Gastroesophageal sphincter (tissue), 3 donors: ENCODE measurements at regions not wholly inside any gene's neighbourhood (a gene's known extent, or its start where the extent isn't known, plus 50 kb on each side); places are given as distances from the start of the nearest gene placed in this dataset.
"Not testable (repeated sequence)": the region's sequence is repeated elsewhere in the genome, so short reads cannot be mapped to it uniquely, and the experiment has no call there.

Experiments used
- CTCF ChIP-seq, 4 experiments: fragments of 200-600 bp in 2 of 4; fragments of 450-650 bp in 2 of 4; sonication (generic) in 1 of 4; IDR thresholded peaks; one replicate each; pipeline ENCODE4 v1.5.1; 2017 to 2019; ENCODE audit warnings: antibody characterized with exemption in 4 of 4, mild to moderate bottlenecking in 2 of 4, moderate library complexity in 2 of 4
- EP300 ChIP-seq: sonication (generic); formaldehyde crosslinking; IDR thresholded peaks from one replicate; pipeline ENCODE4 v1.6.1; 2017; ENCODE audit warnings: antibody characterized with exemption, mild to moderate bottlenecking
- POLR2A ChIP-seq, 2 donors: fragments of 450-650 bp; IDR thresholded peaks; one replicate each; pipeline ENCODE4 v1.6.1; 2017; ENCODE audit warnings: antibody characterized with exemption in 2 of 2, mild to moderate bottlenecking in 2 of 2, moderate library complexity in 1 of 2

DNA sequence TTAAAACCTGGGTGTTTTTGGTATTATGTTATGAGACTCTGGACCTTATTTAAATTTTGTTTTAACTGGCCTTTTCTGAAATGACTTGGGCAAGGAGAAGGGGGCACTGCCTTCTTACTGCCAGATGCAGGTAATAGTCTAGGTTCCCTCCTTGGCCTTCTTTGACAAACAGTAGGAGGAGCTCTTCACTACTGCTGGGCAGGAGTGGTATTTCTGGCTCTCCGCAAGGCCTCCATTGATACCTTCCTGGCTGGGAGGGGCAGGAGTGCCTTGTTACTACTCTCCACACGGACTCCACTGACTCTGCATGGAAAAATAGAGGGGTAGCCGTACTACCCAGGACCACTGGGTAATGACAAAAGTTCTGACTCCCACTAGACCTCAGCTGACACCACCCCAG is 189.4 kb upstream of the NBPF12 start:
- not testable (repeated sequence) for TF ChIP-seq CTCF (IDR thresholded peaks at IDR 0.05); EP300; POLR2A (IDR thresholded peaks at IDR 0.05)
